Activated CD4-positive, alpha-beta T cell treated with anti-CD3 and anti-CD28 coated beads for 4 hours (primary cell): ENCODE measurements at regions not wholly inside any gene's neighbourhood (a gene's known extent, or its start where the extent isn't known, plus 50 kb on each side); places are given as distances from the start of the nearest gene placed in this dataset.

Source experiments
- DNase-seq, 2 donors: peaks; one replicate each; pipeline ENCODE4 v3.0.0-alpha.2; 2020

GRCh38 chr2:83747141-83747540 is 711.9 kb downstream of the SUCLG1 start:
- DNase-seq: no peak

- DNase-seq: no peak
Observed at GRCh38 chr2:83744855-83745254, 714.2 kb downstream of the SUCLG1 start.

DNA sequence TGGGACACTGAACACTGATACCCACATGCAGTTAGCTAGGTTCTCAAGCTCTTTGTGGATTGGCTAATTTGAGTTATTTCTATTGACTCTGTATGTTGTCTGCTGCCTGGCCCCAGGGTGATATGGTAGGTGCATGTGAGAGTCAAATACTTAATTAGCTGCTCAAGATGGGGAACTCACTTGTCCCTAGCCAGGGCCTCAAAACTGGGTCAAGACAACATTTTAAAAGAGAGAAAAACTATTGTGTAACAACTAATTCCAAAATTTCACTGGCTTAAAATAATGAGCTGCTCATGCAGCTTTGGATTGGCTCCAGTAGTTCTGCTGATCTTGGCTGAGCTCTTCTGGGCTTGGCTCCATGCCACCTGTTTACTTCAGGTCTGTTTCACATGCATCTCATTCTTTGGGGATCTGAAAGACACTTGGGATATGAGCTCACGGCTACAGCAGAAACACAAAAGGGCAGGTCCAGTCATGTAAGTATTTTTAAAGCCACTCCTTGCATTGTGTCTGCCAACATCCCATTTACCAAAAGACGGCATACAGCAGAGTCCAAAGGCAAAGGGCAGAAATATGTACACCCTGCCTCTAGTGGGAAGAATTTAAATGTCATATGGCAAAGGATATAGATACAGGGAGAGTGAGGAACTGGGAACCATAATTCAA is 716.8 kb downstream of the SUCLG1 start:
- no peak for DNase-seq

- DNase-seq: no peak
Observed at GRCh38 chr2:83730223-83730622, 728.9 kb downstream of the SUCLG1 start.

DNA sequence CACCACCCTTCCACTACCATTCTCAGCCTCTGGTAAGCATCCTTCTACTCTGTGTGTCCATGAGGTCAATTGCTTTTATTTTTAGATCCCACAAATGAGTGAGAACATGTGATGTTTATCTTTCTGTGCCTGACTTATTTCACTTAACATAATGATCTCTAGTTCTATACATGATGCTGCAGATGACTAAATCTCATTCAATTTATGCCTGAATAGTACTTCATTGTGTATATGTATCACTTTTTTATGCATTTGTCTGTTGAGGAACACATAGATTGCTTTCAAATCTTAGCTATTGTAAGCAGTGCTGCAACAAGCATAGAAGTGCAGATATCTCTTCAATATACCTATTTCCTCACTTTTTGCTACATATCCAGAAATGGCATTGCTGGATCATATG is 733.3 kb downstream of the SUCLG1 start:
- no peak for DNase-seq

- DNase-seq: no peak
Observed at GRCh38 chr2:83705146-83705545, 753.9 kb downstream of the SUCLG1 start.

DNA sequence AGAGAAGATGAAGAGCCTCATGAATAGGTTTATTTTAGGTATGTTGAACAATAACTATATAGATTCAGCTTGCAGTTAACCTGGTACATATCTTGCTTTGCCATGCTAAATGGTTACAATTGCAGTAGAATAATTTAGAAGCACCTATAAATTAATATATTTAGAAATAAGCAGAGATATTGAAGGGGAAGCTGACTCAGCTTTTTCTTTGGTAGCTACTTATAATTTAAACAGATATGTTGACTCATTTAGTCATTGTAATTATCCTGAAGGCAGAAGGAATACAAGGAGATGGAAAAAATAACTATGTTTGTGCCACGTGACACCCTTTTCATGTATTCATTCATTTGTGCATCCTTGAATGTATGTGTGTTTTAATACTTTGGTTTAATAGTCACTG is 755.5 kb downstream of the SUCLG1 start:
- DNase-seq: no peak

- DNase-seq: no peak
Observed at GRCh38 chr2:83696838-83697237, 762.2 kb downstream of the SUCLG1 start.

- DNase-seq: no peak
Observed at GRCh38 chr2:83695530-83695929, 763.5 kb downstream of the SUCLG1 start.

DNA sequence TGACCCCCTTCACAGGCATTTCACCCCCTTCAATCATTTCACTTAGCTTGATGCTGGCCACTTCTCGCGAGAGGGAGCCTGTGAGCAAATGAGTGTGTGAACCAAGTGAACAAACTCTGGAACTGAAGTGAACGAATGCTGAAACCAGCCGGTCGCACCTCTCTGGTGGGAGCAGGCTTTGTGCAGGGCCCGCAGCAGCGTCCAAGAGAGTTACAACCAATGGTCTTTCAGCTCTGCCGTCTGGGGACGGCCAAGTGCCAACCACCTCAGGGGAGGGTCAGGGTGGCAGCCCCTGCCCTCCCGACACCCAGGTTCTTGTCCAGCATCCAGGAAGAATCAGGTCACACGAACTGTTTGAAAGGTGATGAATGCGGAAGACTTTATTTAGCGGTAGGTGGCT is 764.0 kb downstream of the SUCLG1 start:
- no peak for DNase-seq

DNA sequence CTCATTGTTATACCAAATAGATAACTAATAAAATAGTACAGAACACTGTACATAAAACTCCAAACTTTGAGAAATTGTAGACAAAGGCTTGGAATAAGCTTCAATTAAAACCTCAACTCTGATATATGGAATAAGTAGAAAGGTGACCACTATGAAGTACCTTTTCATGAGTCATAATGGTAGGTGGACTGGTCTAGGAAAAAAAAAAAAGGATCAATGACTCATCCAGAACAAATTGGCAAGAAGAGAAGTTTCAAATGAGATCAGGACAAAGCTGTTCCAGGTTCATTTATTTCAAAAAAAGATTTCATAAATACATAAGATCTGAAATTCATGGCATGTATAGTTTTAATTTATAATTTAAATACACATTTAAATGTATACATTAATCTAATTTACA is 769.7 kb downstream of the SUCLG1 start:
- DNase-seq: no peak

GRCh38 chr2:83686863-83687262 is 772.2 kb downstream of the SUCLG1 start:
- DNase-seq: no peak

- DNase-seq: no peak
Observed at GRCh38 chr2:83674050-83674449, 785.0 kb downstream of the SUCLG1 start.

- DNase-seq: no peak
Observed at GRCh38 chr2:83665894-83666293, 793.2 kb downstream of the SUCLG1 start.

DNA sequence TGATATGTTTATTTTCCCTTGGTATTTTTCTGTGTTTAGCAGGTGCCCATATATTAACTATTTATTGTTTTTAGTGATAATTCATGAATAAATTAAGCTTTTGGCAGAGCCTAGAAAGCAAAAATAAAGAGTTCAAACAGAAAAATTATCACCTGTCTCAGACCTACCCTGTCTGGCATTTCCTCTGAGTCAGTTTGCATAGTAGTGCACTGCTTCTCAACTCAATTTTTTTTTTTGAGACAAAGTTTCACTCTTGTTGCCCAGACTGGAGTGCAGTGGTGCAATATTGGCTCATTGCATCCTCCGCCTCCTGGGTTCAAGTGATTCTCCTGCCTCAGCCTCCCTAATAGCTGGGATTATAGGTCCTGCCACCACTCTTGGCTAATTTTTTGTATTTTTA is 793.9 kb downstream of the SUCLG1 start:
- no peak for DNase-seq

GRCh38 chr2:83661711-83662110 is 797.4 kb downstream of the SUCLG1 start:
- no peak for DNase-seq

GRCh38 chr2:83654091-83654611 is 804.9 kb downstream of the SUCLG1 start:
- no peak for DNase-seq

DNA sequence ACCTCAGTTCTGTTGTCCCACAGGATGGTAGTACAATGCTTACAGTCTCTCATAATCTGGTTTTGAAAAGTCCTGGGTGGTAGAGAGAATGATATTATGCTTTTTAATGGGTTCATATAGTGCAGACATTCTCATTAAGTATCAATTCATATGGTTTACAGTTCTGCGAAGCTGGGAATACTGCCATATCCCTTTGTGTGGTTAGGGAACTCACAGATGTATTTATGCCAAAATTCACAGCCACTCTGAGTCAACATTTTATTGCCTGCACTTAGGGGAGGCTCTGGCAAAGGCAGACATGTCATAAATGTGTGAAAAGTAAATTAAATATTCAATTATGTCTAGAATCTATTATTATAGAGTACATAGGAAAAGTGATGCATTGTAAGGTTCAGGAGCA is 808.2 kb downstream of the SUCLG1 start:
- no peak for DNase-seq

DNA sequence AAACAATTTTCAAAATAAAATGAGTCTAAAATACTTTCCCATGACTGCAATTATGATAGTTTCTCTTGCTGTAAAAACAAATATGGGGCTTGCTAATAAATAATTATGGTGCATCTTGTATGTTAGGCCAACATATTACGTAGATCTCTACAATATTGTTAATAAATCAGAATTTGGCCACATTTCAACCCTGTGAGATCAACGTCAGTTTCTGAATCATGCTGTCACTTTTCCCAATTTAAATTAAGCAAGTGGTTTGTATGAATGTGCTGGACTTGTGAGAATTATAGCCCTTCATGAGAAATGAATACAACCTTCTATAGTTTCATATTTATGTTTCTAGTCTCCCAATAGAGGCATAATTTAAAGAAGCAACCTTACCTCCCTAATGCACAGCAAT is 808.9 kb downstream of the SUCLG1 start:
- no peak for DNase-seq

DNA sequence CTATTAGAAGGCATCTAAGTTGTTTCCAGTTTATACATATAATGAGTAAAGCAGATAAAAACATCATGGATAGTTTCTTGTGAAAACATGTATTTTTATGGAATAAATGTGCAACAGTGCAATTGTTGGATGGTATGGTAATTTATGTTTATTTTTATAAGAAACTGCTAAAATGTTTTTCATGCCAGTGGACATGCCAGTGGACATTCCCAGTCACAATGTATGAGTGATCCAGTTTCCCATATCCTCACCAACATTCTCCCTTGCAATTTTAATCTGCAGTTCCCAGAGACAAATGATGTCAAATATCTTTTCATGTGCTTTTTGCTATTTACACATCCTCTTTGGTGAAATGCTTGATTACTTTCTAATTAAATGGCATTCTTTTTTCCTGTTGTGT is 818.6 kb downstream of the SUCLG1 start:
- no peak for DNase-seq

- no peak for DNase-seq
Observed at GRCh38 chr2:83633423-83633822, 825.7 kb downstream of the SUCLG1 start.

DNA sequence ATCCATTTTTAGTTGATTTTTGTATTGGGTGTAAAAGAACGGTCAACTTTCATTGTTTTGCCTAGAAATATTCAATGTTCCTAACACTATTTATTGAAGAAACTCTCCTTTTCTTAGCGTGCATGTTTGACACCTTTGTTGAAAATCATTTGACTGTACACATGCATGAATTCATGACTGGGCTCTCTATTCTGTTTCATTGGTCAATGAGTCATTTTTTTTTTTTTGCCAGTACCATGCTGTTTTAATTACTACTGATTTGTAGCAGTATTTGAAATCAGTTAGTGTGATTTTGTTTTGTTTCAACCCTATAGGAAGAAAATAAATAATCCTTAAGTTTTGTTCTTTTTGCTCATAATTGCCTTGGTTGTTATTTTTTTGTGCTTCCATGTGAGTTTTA is 828.7 kb downstream of the SUCLG1 start:
- DNase-seq: no peak

DNA sequence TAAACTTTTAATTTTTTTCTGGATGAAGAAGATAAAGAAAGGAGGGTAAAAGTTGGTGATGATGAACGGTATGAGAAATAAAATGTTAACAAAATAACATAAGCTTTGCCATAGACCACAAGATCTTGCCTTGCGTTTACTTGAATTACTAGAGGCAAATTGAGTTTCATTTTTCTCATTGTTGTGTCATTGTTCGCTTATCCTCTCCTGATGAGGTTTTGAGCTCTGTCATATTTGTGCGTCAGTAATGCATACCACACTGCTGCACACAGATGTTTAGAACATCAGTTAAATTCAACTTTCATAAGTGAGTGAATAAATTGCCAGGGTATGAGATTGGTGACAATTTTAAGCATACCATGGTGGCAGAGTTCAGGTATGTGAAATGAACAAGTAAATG is 843.6 kb downstream of the SUCLG1 start:
- DNase-seq: no peak

- no peak for DNase-seq
Observed at GRCh38 chr2:83613178-83613577, 845.9 kb downstream of the SUCLG1 start.

GRCh38 chr2:83602753-83603152 is 856.3 kb downstream of the SUCLG1 start:
- no peak for DNase-seq
